Kidney capillary endothelial cell (primary cell): ENCODE measurements at regions not wholly inside any gene's neighbourhood (a gene's known extent, or its start where the extent isn't known, plus 50 kb on each side); places are given as distances from the start of the nearest gene placed in this dataset.

ENCODE experiments used
- DNase-seq: peaks from one replicate; pipeline ENCODE4 v3.0.0-alpha.2; 2018; ENCODE audit warnings: low spot score

- no peak for DNase-seq
Observed at GRCh38 chr9:2984491-2984890, 140.6 kb upstream of the PUM3 start.

- no peak for DNase-seq
Observed at GRCh38 chr9:2979957-2980610, 136.2 kb upstream of the PUM3 start.

GRCh38 chr9:2972475-2972874, 128.6 kb upstream of the PUM3 start:
- no peak for DNase-seq

- no peak for DNase-seq
Observed at GRCh38 chr9:2970864-2971263, 127.0 kb upstream of the PUM3 start.

- DNase-seq = no peak
Observed at GRCh38 chr9:2967766-2968165, 123.9 kb upstream of the PUM3 start.

- DNase-seq = no peak
Observed at GRCh38 chr9:2966565-2967300, 122.8 kb upstream of the PUM3 start.

- DNase-seq = no peak
Observed at GRCh38 chr9:2964470-2964869, 120.6 kb upstream of the PUM3 start.

- no peak for DNase-seq
Observed at GRCh38 chr9:2963307-2963706, 119.4 kb upstream of the PUM3 start.

GRCh38 chr9:2962471-2963172, 118.7 kb upstream of the PUM3 start:
- DNase-seq = no peak

- no peak for DNase-seq
Observed at GRCh38 chr9:2958219-2958618, 114.3 kb upstream of the PUM3 start.

- DNase-seq = no peak
Observed at GRCh38 chr9:2957656-2958200, 113.8 kb upstream of the PUM3 start.

GRCh38 chr9:2955575-2955974, 111.7 kb upstream of the PUM3 start:
- DNase-seq = no peak

- DNase-seq = no peak
Observed at GRCh38 chr9:2939368-2939767, 95.5 kb upstream of the PUM3 start.

- DNase-seq = no peak
Observed at GRCh38 chr9:2936221-2936620, 92.3 kb upstream of the PUM3 start.

- no peak for DNase-seq
Observed at GRCh38 chr9:2934883-2935282, 91.0 kb upstream of the PUM3 start.

- DNase-seq = no peak
Observed at GRCh38 chr9:2934241-2934650, 90.4 kb upstream of the PUM3 start.

- DNase-seq = no peak
Observed at GRCh38 chr9:2933165-2934095, 89.5 kb upstream of the PUM3 start.

- no peak for DNase-seq
Observed at GRCh38 chr9:2928411-2928810, 84.5 kb upstream of the PUM3 start.

GRCh38 chr9:2925016-2925415, 81.1 kb upstream of the PUM3 start:
- no peak for DNase-seq

- no peak for DNase-seq
Observed at GRCh38 chr9:2924380-2924768, 80.5 kb upstream of the PUM3 start.

- no peak for DNase-seq
Observed at GRCh38 chr9:2923766-2924379, 80.0 kb upstream of the PUM3 start.
